NCI-H510A treated with DMSO at 0.1 percent for 48 hours (cell line): ENCODE measurements at regions not wholly inside any gene's neighbourhood (a gene's known extent, or its start where the extent isn't known, plus 50 kb on each side); places are given as distances from the start of the nearest gene placed in this dataset.

Experiments used
- DNase-seq: peaks from one replicate; lab custom pipeline; 2025; lab: John Stamatoyannopoulos, UW

GRCh38 chr17:71970312-71970711, 150.5 kb upstream of the SOX9 start:
- no peak for DNase-seq

- no peak for DNase-seq
Observed at GRCh38 chr17:71974051-71974450, 146.8 kb upstream of the SOX9 start.

GRCh38 chr17:71975331-71975801, 145.5 kb upstream of the SOX9 start:
- no peak for DNase-seq

DNA sequence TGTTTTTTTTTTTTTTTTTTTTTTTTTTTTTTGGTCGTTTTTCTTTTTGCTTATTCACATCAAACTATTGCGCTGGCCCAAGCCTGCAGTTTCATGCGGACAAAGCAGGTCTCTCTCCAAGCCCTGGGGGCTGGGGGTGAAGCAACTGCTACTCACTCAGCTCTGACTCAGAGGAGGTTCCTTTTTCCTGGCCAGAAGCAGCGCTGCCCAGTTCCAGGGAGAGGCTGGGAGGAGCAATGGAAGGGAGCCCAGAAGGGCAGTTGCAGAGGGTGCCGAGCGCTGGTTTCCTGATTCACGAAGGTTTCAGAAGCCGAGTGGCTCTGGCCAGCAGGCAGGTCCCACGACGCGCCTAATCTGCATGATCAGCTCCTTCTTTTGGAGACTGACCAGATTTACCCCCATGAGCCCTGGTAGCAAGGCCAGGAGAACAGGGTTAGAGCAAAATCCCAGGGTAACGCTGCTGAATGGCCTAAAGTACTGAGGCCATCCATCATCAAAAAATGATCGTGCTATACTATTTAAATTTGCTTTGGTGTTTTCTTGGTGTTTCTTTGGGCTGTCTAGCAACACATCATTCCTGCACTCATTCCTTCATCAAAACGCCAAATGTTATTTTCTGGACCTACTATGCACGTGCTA, 144.7 kb upstream of the SOX9 start:
- no peak for DNase-seq

DNA sequence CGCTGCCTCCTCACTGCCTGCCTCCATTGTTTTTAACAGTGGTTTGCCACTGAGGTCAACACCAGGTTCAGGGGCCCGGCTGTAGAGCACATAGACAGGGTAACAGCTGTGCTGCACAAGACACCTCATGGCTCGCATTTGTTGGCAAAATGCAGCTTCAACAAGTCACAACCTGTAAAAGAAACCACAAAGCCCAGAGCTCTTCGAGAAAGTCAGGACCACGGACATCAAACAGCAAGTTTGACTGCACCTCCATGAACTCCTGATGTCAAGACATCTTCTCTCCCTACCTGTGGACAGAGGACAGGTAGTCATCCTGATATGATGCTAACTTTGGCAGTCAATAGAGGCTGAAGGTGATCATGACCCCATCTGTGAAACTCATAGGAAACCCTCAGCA, 142.4 kb upstream of the SOX9 start:
- no peak for DNase-seq

DNA sequence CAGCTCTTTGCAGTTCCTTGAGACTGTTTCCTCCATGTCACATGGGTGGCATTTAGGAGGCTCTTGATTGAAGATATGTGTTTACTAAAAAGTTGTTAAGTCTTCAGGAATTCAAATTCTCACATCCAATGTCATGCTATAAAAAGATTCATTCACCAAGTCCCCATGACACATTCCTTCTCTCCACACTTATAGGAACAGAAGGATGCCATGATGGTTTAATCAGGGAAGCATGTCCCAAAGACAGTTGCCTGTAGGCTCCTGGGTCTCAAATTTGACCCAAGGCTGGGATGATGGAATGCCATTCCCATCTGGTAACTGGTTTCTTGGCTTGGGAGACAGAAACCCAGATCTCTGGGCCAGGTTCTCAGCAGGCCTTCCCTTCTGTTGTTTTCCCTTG, 140.6 kb upstream of the SOX9 start:
- no peak for DNase-seq

DNA sequence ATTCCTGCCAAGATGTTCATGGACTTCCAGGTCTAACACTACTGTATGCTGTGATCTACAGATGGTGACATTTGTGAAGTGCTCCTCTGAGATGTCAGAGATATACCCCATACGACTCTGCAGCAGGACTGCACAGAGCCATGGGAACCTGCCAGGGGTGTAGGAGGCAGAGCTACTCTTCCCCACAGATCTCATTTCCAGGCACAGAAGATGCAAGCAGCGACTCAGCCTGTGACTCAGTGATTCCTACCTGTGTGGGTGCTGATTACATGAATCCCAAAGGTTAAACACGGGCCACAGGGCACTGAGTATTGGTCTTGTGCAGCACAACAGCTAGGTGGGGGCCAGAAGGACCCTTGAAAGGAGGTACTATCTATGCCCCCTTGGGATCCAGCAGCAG, 137.0 kb upstream of the SOX9 start:
- DNase-seq: no peak

- DNase-seq: no peak
Observed at GRCh38 chr17:71985111-71986039, 135.4 kb upstream of the SOX9 start.

DNA sequence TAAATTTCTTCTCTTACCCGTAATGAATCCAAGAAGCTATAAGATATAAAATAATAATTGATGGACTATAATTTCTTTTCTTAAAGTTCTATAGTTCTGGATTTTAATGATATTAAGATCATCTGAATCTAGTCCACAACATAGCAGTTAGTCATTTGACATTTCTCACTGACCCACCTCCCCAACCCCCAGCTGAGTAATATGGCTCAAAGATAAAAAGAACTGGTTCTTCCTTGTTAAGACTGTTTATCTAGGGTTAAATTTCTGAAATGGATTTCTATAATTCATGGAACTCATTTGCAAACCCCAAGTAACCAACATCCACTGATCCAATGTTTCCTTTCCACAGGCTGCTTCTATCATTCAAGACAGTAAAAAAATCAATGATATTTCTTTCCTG, 133.9 kb upstream of the SOX9 start:
- no peak for DNase-seq

DNA sequence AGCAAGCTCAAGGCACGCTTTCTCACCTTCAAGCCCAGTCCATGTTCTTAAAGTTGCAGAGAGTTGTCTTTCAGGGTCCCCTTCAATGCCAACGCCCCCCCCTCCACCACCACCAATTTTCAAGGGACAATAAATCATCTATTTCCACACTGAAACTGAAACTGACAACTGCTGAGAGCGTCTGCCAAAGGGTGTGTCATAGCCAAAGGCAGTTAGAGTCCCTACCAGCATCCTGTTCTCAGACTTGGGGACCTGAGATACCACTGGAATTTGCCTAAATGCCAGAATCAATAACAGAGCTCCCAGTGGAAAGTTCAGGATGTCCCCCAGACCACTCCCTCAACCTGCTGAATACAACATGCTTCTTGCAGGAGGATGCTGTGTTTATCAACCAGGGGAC, 133.2 kb upstream of the SOX9 start:
- DNase-seq: no peak

GRCh38 chr17:71989117-71989516, 131.7 kb upstream of the SOX9 start:
- no peak for DNase-seq

DNA sequence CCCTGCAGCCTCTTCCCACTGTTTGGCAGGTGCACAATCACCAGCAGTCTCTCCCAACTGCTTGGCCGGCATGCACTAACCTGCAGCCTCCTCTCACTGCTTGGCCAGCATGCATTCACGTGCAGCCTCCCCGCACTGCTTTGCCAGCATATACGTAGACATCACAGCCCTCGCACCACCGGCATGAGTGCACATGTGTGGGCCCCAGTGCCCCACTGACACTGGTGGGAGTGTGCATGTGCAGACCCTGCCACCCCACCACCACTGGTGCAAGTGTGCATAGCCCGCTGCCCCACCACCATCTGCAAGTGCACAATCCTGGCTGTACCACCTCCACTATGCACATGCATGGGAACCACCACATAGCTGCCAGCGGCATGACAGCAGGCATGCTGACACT, 127.5 kb upstream of the SOX9 start:
- DNase-seq: no peak

DNA sequence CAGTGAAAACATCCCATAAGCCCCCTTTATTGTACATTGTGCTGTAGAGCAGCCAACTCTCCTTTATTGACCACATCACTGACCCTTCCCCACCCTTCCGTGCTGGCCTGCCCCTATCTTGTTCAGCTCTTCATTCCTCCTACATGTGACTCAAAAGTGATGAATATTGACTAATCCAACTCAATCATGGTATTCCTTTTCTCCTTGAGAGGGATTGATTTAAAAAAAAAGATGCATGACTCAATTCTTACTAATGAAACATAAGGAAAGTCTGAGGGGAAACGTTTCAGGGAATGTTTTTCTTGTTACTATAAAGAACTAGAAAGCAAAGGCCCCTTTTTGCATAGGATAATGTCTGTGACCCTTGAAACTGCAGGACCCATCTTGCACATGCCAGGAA, 125.2 kb upstream of the SOX9 start:
- DNase-seq: no peak

- DNase-seq: no peak
Observed at GRCh38 chr17:72004011-72004427, 116.8 kb upstream of the SOX9 start.

DNA sequence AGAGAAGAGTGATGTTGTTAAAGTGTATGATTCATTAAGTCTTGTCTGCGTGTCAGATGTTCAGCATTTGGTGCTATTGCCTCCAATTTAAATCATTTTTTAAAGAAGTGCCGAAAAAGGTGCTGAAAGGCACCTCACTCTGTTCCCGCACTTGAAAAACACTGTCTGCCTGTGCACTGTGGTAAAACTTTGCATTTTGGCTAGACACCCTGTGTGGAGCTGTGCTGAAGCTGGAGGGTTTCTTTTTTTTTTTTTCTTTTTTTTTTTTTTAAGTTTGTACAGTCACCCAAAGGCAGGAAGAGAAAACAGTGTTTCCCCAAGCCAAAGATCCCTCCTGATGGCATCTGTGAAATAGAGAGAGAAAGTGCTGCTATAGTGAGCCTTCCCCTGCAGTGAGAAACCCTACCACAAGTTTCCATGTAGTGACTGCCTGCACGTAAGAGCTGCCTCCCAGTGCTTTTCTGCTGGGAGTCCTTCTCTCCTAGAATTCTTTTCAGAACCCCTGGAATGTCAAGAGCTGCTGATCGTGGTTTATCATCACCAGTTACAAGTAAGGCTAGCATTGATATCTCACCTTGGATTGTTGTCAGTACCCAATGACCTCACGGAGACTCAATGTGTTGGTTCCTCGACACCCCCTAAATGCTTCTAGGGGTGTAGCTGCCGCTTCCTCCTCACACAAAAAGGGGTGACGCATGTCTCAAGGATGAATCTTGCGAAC, 116.0 kb upstream of the SOX9 start:
- DNase-seq: no peak

GRCh38 chr17:72005332-72006163, 115.3 kb upstream of the SOX9 start:
- no peak for DNase-seq

DNA sequence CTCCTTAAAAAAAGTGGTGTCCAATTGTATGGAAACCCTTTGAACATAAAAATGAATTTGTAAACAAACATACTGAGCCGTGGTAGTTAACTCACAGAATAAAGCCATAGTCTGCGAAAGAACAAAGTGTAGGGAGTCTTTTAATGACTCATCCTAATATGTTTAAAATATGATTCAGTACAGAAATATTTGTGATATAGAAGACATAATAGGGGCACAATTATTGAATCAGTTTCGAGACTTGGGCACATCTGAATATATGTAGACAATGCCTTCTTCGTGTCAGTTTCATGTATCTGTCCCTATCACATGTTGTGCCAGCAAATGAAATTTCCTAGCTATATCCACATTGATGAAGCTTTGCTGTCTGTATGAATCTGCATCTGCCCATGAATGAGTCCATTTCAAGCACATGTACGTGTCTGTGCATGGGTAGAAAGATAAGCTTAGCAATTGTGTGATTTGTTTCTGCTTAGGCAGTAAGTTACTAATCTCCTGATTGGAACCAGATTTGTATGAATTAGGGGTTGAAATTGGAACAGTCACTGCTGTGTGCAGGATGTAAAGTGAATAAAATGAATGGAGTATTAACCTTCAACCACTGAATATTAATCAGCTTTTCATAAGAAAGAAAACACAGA, 112.5 kb upstream of the SOX9 start:
- DNase-seq: no peak

DNA sequence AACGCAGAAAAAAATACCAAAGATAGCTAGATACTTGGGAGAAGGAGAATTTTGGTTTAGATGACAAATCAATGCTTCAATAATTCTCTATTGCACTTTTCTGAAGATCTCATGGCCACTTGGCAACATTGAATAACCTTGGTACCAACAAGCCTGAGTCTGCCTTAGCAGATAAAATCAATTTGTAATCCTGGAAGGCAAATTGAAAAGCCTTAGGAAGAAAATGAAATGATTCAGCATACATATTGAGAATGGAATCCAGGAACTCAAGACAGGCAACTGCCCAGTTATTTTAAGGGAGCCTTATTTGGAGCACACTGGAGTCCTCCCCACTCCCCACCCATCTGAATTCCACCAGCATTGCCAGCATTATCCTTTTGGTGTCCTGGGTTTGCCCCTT, 109.3 kb upstream of the SOX9 start:
- DNase-seq: no peak

GRCh38 chr17:72021417-72022041, 99.3 kb upstream of the SOX9 start:
- DNase-seq: no peak

GRCh38 chr17:72022328-72023275, 98.2 kb upstream of the SOX9 start:
- DNase-seq: no peak
